Vagina (tissue), 2 donors: ENCODE measurements at regions not wholly inside any gene's neighbourhood (a gene's known extent, or its start where the extent isn't known, plus 50 kb on each side); places are given as distances from the start of the nearest gene placed in this dataset.

Source experiments
- DNase-seq, 2 donors: peaks; one replicate each; pipeline ENCODE4 v3.0.0-alpha.2; 2017; ENCODE audit errors: extremely low spot score in 2 of 2
- H3K27ac ChIP-seq: fragments of 200-600 bp; sonication (generic); one replicate; pipeline ENCODE4 v1.5.1; 2019
- H3K27me3 ChIP-seq: fragments of 200-600 bp; sonication (generic); one replicate; pipeline ENCODE4 v1.5.1; 2019
- H3K36me3 ChIP-seq, 2 donors: fragments of 200-600 bp; sonication (generic); one replicate each; pipeline ENCODE4 v1.5.1; 2017 to 2019
- H3K4me1 ChIP-seq: fragments of 200-600 bp; sonication (generic); one replicate; pipeline ENCODE4 v1.5.1; 2019
- H3K4me3 ChIP-seq, 2 donors: fragments of 200-600 bp; sonication (generic); 1 replicate in 1 of 2; 2 replicates in 1 of 2; pipeline ENCODE4 v1.5.1; 2016 to 2019
- H3K9me3 ChIP-seq: fragments of 200-600 bp; sonication (generic); one replicate; pipeline ENCODE4 v1.5.1; 2019
- POLR2A ChIP-seq, 2 donors: fragments of 450-650 bp; IDR thresholded peaks; one replicate each; pipeline ENCODE4 v1.6.1; 2017; ENCODE audit warnings: antibody characterized with exemption in 2 of 2, mild to moderate bottlenecking in 2 of 2, moderate library complexity in 2 of 2
- POLR2AphosphoS5 ChIP-seq, 2 donors: sonication (generic); formaldehyde crosslinking; IDR thresholded peaks; one replicate each; pipeline ENCODE4 v1.9.0; 2017; ENCODE audit warnings: antibody characterized with exemption in 2 of 2, mild to moderate bottlenecking in 2 of 2, low read depth in 1 of 2; ENCODE audit not compliant: insufficient read depth in 1 of 2
- intact Hi-C: fragments of 100-400 bp; cut with DNase I; formaldehyde crosslinking; loops from one replicate; pipeline ENCODE4 v1.15.1; 2023
- TF ChIP-seq, protein P1 (sequence below), 3 experiments: fragments of 450-650 bp in 2 of 3; fragments of 200-600 bp in 1 of 3; sonication (generic) in 1 of 3; IDR thresholded peaks; one replicate each; pipeline ENCODE4 v1.5.1; 2017 to 2019; ENCODE audit warnings: antibody characterized with exemption in 3 of 3, mild to moderate bottlenecking in 2 of 3, moderate library complexity in 2 of 3

GRCh38 chr15:61720197-61720704, 340.0 kb downstream of the VPS13C start:
- Histone ChIP-seq H3K9me3 (no peaks in the 10 kb centered on the region), H3K4me3 (no peak overlapping the region), H3K4me1 (no peaks in the 10 kb centered on the region), H3K27ac (no peak overlapping the region), H3K27me3 (no peaks in the 10 kb centered on the region), H3K36me3 (no peaks in the 10 kb centered on the region)
- intact Hi-C loops = no loop called here
- TF ChIP-seq POLR2A (IDR thresholded peaks at IDR 0.05) = no peak
- TF ChIP-seq, protein P1, sequence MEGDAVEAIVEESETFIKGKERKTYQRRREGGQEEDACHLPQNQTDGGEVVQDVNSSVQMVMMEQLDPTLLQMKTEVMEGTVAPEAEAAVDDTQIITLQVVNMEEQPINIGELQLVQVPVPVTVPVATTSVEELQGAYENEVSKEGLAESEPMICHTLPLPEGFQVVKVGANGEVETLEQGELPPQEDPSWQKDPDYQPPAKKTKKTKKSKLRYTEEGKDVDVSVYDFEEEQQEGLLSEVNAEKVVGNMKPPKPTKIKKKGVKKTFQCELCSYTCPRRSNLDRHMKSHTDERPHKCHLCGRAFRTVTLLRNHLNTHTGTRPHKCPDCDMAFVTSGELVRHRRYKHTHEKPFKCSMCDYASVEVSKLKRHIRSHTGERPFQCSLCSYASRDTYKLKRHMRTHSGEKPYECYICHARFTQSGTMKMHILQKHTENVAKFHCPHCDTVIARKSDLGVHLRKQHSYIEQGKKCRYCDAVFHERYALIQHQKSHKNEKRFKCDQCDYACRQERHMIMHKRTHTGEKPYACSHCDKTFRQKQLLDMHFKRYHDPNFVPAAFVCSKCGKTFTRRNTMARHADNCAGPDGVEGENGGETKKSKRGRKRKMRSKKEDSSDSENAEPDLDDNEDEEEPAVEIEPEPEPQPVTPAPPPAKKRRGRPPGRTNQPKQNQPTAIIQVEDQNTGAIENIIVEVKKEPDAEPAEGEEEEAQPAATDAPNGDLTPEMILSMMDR (IDR thresholded peaks at IDR 0.05) = no peak
- no peak for TF ChIP-seq POLR2AphosphoS5 (IDR thresholded peaks at IDR 0.05; ENCODE audit: insufficient read depth in 1 of 2, low read depth in 1 of 2)
- no peak for DNase-seq

DNA sequence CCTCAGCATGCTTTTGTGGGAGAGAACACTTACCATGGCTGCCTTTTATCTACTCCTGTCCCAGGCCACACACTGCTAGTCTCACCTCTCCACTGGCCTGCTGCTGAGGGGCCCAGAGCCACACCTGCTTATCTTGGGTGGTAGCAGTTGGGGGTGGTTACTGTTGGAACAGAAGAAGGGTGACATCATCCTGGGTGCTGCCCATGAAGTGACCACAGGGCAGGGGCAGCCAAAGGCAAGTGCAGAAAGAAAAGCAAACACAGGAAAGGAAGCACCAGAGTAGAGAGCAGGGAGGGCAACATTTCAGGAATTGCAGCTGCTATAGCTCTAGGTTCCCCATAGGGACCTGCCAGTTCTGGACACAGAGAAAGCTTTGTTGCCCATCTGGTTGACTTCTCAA, 345.2 kb downstream of the VPS13C start:
- intact Hi-C loops = no loop called here

GRCh38 chr15:61712129-61712759, 348.0 kb downstream of the VPS13C start:
- intact Hi-C loops = no loop called here
- no peak for TF ChIP-seq POLR2A (IDR thresholded peaks at IDR 0.05)
- TF ChIP-seq POLR2AphosphoS5 (IDR thresholded peaks at IDR 0.05; ENCODE audit: insufficient read depth in 1 of 2, low read depth in 1 of 2) = no peak
- TF ChIP-seq, protein P1 (IDR thresholded peaks at IDR 0.05) = no peak

More for the DNA sequence above, 345.2 kb downstream of the VPS13C start:
- H3K27ac ChIP-seq = no peak overlapping the region
- H3K4me1 ChIP-seq = no peaks in the 10 kb centered on the region
- H3K9me3 ChIP-seq = no peaks in the 10 kb centered on the region
- H3K36me3 ChIP-seq = no peaks in the 10 kb centered on the region
- TF ChIP-seq POLR2AphosphoS5 (IDR thresholded peaks at IDR 0.05; ENCODE audit: insufficient read depth in 1 of 2, low read depth in 1 of 2) = no peak
- TF ChIP-seq, protein P1 (IDR thresholded peaks at IDR 0.05) = no peak
- no peak for TF ChIP-seq POLR2A (IDR thresholded peaks at IDR 0.05)
- no peak for DNase-seq
- H3K4me3 ChIP-seq = no peak overlapping the region
- H3K27me3 ChIP-seq = no peaks in the 10 kb centered on the region

GRCh38 chr15:61702224-61703020, 357.8 kb downstream of the VPS13C start:
- no peaks in the 10 kb centered on the region for H3K9me3 ChIP-seq

More at GRCh38 chr15:61712129-61712759, 348.0 kb downstream of the VPS13C start:
- Histone ChIP-seq H3K27me3 (no peaks in the 10 kb centered on the region), H3K4me3 (no peak overlapping the region), H3K36me3 (no peaks in the 10 kb centered on the region), H3K9me3 (no peaks in the 10 kb centered on the region), H3K4me1 (no peaks in the 10 kb centered on the region), H3K27ac (no peak overlapping the region)
- DNase-seq = no peak

More at GRCh38 chr15:61702224-61703020, 357.8 kb downstream of the VPS13C start:
- no peaks in the 10 kb centered on the region for H3K36me3 ChIP-seq
- intact Hi-C loops = no loop called here
- TF ChIP-seq POLR2AphosphoS5 (IDR thresholded peaks at IDR 0.05; ENCODE audit: insufficient read depth in 1 of 2, low read depth in 1 of 2) (no peak), POLR2A (IDR thresholded peaks at IDR 0.05) (no peak)
- TF ChIP-seq, protein P1 (IDR thresholded peaks at IDR 0.05) = no peak
- H3K4me1 ChIP-seq = no peaks in the 10 kb centered on the region
- DNase-seq = no peak
- H3K27me3 ChIP-seq = no peaks in the 10 kb centered on the region
- no peak overlapping the region for H3K27ac ChIP-seq
- no peak overlapping the region for H3K4me3 ChIP-seq
